HUES48 (cell line): ENCODE measurements at regions not wholly inside any gene's neighbourhood (a gene's known extent, or its start where the extent isn't known, plus 50 kb on each side); places are given as distances from the start of the nearest gene placed in this dataset.

Experiments
- H3K27ac ChIP-seq: one replicate; pipeline ENCODE4 v1.7.0; 2013; ENCODE audit warnings: low read depth, low read length, inconsistent platforms
- H3K27me3 ChIP-seq: 2 replicates; pipeline ENCODE4 v1.6.1; 2013; ENCODE audit warnings: mild to moderate bottlenecking, low read length; ENCODE audit not compliant: control insufficient read depth, insufficient read depth
- H3K36me3 ChIP-seq: 2 replicates; pipeline ENCODE4 v1.6.1; 2013; ENCODE audit warnings: low read length; ENCODE audit not compliant: control insufficient read depth, insufficient read depth
- H3K4me1 ChIP-seq: 2 replicates; pipeline ENCODE4 v1.6.1; 2013; ENCODE audit warnings: mild to moderate bottlenecking, low read length; ENCODE audit not compliant: control insufficient read depth, insufficient read depth
- H3K4me3 ChIP-seq: 2 replicates; pipeline ENCODE4 v1.5.1; 2013; ENCODE audit warnings: mild to moderate bottlenecking, low read depth, low read length
- H3K9ac ChIP-seq: 2 replicates; pipeline ENCODE4 v1.6.1; 2013; ENCODE audit warnings: mild to moderate bottlenecking, low read depth, low read length, moderate library complexity
- H3K9me3 ChIP-seq: 2 replicates; pipeline ENCODE4 v1.6.1; 2013; ENCODE audit warnings: low read length; ENCODE audit not compliant: control insufficient read depth, insufficient read depth

- Histone ChIP-seq H3K4me3 (no peak overlapping the region), H3K36me3 (no peaks in the 10 kb centered on the region), H3K9ac (no peak overlapping the region), H3K27me3 (no peaks in the 10 kb centered on the region), H3K4me1 (peaks cover 14% of the 10 kb centered on the region; the same call in 1 of the 2 replicates), H3K27ac (peak overlapping the region; percentile 78), H3K9me3 (no peaks in the 10 kb centered on the region)
These were observed 390.1 kb upstream of the CITED2 start for GRCh38 chr6:139764498-139764986.

- H3K27ac ChIP-seq: peak overlapping the region; percentile 78
- H3K9me3 ChIP-seq: no peaks in the 10 kb centered on the region
- no peak overlapping the region for H3K9ac ChIP-seq
- H3K4me1 ChIP-seq: peaks cover 14% of the 10 kb centered on the region; the same call in 1 of the 2 replicates
- no peaks in the 10 kb centered on the region for H3K36me3 ChIP-seq
- H3K27me3 ChIP-seq: no peaks in the 10 kb centered on the region
- no peak overlapping the region for H3K4me3 ChIP-seq
These were observed 389.2 kb upstream of the CITED2 start for GRCh38 chr6:139763468-139764210.

GRCh38 chr6:139762587-139763031, 388.2 kb upstream of the CITED2 start:
- Histone ChIP-seq H3K36me3 (no peaks in the 10 kb centered on the region), H3K27me3 (no peaks in the 10 kb centered on the region), H3K27ac (peak overlapping the region; percentile 21), H3K9ac (no peak overlapping the region), H3K4me3 (no peak overlapping the region), H3K4me1 (peaks cover 14% of the 10 kb centered on the region; the same call in 1 of the 2 replicates), H3K9me3 (no peaks in the 10 kb centered on the region)

GRCh38 chr6:139760128-139760527, 385.7 kb upstream of the CITED2 start:
- H3K4me1 ChIP-seq: peaks cover 13% of the 10 kb centered on the region; the same call in 1 of the 2 replicates
- no peak overlapping the region for H3K4me3 ChIP-seq
- no peak overlapping the region for H3K9ac ChIP-seq
- no peaks in the 10 kb centered on the region for H3K27me3 ChIP-seq
- H3K9me3 ChIP-seq: no peaks in the 10 kb centered on the region
- H3K36me3 ChIP-seq: no peaks in the 10 kb centered on the region
- no peak overlapping the region for H3K27ac ChIP-seq

- H3K27ac ChIP-seq: no peak overlapping the region
- H3K4me3 ChIP-seq: no peak overlapping the region
- H3K9me3 ChIP-seq: no peaks in the 10 kb centered on the region
- H3K36me3 ChIP-seq: no peaks in the 10 kb centered on the region
- H3K4me1 ChIP-seq: peaks cover 8% of the 10 kb centered on the region; the same call in 1 of the 2 replicates
- no peak overlapping the region for H3K9ac ChIP-seq
- H3K27me3 ChIP-seq: no peaks in the 10 kb centered on the region
These were observed 384.6 kb upstream of the CITED2 start for GRCh38 chr6:139759086-139759485.

GRCh38 chr6:139758209-139758611, 383.8 kb upstream of the CITED2 start:
- Histone ChIP-seq H3K27ac (no peak overlapping the region), H3K9ac (no peak overlapping the region), H3K27me3 (no peaks in the 10 kb centered on the region), H3K4me1 (peaks cover 13% of the 10 kb centered on the region; the same call in 1 of the 2 replicates), H3K36me3 (no peaks in the 10 kb centered on the region), H3K9me3 (no peaks in the 10 kb centered on the region), H3K4me3 (no peak overlapping the region)

- no peaks in the 10 kb centered on the region for H3K36me3 ChIP-seq
- no peaks in the 10 kb centered on the region for H3K27me3 ChIP-seq
- no peak overlapping the region for H3K9ac ChIP-seq
- H3K4me1 ChIP-seq: peaks cover 10% of the 10 kb centered on the region; the same call in 1 of the 2 replicates
- H3K9me3 ChIP-seq: no peaks in the 10 kb centered on the region
- no peak overlapping the region for H3K4me3 ChIP-seq
- no peak overlapping the region for H3K27ac ChIP-seq
These were observed 383.3 kb upstream of the CITED2 start for GRCh38 chr6:139757784-139758183.

GRCh38 chr6:139756381-139756780, 381.9 kb upstream of the CITED2 start:
- Histone ChIP-seq H3K27ac (no peak overlapping the region), H3K36me3 (no peaks in the 10 kb centered on the region), H3K4me1 (peaks cover 7% of the 10 kb centered on the region; the same call in 1 of the 2 replicates), H3K9ac (no peak overlapping the region), H3K4me3 (no peak overlapping the region), H3K9me3 (no peaks in the 10 kb centered on the region), H3K27me3 (no peaks in the 10 kb centered on the region)

- no peaks in the 10 kb centered on the region for H3K36me3 ChIP-seq
- H3K9ac ChIP-seq: no peak overlapping the region
- H3K27me3 ChIP-seq: no peaks in the 10 kb centered on the region
- peaks cover 7% of the 10 kb centered on the region; the same call in 1 of the 2 replicates for H3K4me1 ChIP-seq
- no peak overlapping the region for H3K4me3 ChIP-seq
- H3K27ac ChIP-seq: no peak overlapping the region
- no peaks in the 10 kb centered on the region for H3K9me3 ChIP-seq
These were observed 380.7 kb upstream of the CITED2 start for GRCh38 chr6:139754898-139755775.

GRCh38 chr6:139753198-139753861, 378.9 kb upstream of the CITED2 start:
- Histone ChIP-seq H3K9me3 (no peaks in the 10 kb centered on the region), H3K27me3 (no peaks in the 10 kb centered on the region), H3K4me3 (no peak overlapping the region), H3K4me1 (peaks cover 7% of the 10 kb centered on the region; the same call in 1 of the 2 replicates), H3K36me3 (no peaks in the 10 kb centered on the region), H3K27ac (no peak overlapping the region), H3K9ac (no peak overlapping the region)
